HG03457 (cell line): ENCODE measurements at regions not wholly inside any gene's neighbourhood (a gene's known extent, or its start where the extent isn't known, plus 50 kb on each side); places are given as distances from the start of the nearest gene placed in this dataset.
"Not testable (repeated sequence)": the region's sequence is repeated elsewhere in the genome, so short reads cannot be mapped to it uniquely, and the experiment has no call there.

Experiments used
- ATAC-seq: cut with Tn5 transposase; IDR thresholded peaks from one replicate; pipeline ENCODE4 v1.9.1; 2021; ENCODE audit warnings: moderate number of reproducible peaks; ENCODE audit not compliant: unreplicated experiment

DNA sequence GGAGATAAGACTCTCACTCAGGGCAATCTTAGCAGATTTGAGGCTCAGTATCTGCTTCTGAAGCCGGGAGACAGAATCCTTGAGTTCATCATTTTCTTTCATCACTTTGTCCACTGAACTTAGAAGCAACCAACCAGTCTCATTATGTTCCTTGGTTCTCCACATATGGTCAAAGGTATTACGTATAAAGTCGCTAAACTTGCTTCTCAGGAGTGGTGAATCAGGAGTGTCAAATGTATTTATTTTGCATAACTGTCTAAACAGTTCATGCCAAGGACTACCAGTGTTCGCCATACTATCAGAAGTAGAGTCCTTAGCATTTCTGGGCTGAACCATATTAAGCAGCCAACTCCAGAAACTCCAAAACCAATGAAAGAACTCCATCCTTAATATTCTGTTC, 163.0 kb upstream of the ZNF184 start:
- not testable (repeated sequence) for ATAC-seq

DNA sequence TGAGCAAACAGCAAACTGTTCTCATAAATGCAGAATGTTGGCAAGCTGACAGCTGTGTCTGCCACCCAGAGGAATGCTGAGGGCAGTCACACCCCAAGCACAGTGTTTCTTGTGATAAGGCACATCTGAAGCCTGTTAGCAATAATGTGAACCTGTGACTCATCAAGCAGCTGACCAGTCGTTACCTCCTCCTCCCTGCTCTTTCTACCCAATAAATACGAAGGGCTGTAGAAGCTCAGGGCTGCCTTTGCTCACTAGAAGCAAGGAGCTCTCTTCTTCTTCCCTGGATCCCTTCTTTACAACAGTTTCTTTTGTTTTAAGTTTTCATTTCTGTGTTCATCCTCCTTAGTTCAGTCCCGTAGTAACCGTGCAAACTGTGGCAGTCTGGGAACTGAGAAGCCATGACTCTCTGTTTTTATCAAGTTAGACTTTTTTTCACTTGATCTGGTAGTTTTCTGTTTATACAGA, 160.3 kb upstream of the ZNF184 start:
- not testable (repeated sequence) for ATAC-seq

DNA sequence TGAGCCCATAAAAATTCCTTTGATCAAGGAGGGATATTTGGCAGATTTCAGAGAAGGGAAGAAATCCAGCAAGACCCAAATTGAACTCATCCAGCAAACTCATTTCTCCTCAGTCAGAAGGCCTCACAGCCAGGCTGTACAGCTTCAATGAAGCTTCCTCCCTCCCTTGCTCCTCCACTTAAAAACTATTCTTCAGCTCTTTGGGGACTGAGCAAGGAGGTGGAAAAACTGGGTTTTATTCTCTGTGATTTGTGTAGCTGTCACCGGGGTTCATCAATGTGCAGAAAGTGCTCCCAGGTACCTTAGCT, 158.7 kb upstream of the ZNF184 start:
- no peak for ATAC-seq

DNA sequence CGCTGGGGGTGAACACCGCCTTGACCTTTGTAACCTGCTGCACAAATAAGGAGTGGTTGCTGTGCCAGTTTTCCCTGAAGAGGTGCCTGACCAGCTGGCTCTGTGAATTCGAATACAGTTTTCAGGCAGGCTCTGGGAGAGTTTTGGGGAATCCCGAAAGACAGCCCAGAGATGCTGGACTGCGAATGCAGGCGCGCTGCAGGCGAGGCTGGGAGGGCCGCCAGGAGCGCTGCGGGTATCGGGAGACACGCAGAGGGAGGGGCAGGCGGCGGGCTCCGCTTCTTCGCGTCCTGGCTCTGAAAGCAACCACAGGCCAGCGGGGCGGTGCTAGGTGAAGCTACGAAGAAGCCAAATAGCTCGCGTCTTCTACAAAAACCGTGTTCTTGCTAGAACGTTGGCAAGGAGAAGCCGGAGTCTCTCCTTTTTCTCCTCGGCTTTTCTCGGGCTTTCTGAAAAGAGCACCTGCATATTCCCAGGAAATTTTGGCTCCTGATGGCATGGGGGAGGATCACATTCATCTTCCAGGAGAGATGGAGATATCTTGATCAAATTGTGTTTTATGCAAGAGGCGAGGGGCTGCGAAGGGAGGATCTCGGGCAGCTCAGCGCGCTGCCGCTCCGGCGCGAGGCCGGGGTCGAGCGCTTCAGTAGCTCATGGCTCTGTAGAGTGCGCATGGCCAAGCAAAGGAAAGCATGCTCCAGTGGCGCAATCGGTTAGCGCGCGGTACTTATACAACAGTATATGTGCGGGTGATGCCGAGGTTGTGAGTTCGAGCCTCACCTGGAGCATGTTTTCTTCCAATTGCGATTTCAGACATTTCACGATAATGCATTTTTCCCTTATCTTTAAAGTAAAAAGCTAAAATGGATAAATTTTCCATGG, 158.1 kb upstream of the ZNF184 start:
- ATAC-seq = peak; percentile 67

DNA sequence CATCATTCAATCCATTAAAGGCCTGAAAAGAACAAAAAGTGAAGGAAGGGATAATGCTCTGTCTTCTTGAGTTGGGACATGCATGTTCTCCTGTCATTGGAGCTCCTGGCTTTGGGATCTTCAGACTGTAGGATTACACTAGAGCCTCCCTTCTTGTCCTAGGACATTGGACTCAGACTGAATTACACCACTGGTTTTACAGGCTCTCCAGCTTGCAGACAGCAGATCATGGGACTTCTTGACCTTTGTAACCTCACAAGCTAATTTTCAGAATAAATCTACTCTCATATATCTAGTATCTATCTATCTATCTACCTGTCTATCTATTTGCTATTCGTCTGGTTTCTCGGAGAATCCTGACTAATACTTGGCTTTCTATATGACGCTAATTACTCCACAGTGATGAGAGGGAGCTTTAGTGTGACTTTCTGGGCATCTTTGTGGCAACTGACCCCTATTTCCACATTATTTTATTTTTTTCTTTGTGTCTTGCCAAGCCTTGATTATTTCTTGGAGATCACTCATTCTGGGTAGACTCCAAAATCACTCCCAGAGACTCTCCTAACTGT, 151.9 kb upstream of the ZNF184 start:
- ATAC-seq = no peak

DNA sequence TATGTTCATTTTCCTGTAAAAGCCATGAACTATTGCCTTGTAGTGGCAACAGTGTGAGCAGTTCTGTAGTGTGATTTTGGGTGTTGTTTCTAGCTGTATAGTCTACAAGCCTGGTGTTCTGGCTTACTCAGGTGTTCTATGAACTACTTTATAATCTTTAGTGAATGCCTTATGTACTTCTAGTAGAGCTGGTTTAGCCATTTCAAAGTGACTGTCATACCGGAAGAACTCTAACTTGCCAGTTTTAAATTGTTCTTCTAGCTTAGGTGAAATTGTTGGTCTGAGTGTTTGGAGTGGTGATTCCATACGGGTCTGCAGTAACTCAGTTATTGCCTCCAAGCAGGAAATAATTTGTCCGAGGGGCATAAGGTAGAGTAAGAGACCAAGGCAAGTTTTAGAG, 150.2 kb upstream of the ZNF184 start:
- no peak for ATAC-seq

DNA sequence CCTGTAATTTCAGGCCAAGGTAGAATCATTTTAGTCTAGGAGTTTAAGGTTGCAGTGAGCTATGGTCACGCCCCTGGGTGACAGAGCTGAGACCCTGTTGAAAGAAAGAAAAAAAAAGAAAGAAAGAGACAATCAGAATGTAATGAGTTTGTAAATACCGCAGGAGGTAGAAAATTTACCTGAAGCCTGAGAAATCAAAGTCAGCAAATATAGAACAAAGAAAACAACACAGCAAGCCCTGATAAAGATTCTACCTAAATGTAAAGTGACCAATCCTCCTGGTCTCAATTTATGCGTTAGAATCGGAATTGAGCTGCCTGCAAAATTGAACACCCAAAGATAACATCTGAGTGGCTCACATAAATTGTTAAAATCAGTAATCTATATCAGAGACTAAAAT, 146.5 kb upstream of the ZNF184 start:
- ATAC-seq = no peak

DNA sequence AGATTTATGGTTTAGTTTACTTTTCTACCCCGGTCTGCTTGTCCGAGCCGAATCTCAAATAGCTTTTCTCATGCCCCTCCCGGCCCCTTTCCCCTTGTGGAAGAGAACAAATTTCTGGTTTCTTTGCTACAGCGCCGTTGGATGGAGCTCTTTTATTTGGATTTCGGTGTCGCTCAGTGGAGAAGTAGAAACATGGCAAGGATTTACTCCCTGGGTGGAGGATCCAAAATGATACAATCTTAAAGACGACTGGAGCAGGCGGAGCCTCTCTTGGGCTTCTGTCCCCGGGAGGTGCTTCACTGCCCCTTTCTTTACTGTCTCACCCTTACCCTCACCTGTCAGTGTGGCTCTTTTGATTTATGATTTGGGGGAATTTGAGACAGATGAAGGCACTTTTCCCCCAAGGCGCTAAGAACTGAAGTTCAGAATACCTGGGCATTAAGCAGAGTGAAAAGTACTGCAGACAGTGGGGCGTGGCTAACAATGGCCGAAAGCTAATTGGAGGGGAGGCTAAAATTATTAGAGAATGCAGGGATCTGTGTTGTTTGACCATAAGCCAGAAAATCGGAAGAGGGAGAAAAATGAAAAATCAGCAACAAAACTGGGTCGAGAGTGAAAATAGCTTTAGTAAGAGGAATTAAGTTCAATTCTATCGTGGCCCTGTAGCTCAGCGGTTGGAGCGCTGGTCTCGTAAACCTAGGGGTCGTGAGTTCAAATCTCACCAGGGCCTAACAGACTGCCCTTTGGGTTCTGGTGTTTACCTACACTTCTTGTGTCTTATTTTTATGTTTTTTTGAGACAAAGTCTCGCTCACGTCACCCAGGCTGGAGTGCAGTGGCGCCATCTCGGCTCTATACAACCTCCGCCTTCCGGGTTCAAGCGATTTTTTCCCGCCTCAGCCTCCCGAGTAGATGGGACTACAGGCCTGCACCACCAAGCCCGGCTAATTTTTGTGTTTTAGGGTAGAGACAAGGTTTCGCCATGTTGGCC, 145.1 kb upstream of the ZNF184 start:
- ATAC-seq = no peak

DNA sequence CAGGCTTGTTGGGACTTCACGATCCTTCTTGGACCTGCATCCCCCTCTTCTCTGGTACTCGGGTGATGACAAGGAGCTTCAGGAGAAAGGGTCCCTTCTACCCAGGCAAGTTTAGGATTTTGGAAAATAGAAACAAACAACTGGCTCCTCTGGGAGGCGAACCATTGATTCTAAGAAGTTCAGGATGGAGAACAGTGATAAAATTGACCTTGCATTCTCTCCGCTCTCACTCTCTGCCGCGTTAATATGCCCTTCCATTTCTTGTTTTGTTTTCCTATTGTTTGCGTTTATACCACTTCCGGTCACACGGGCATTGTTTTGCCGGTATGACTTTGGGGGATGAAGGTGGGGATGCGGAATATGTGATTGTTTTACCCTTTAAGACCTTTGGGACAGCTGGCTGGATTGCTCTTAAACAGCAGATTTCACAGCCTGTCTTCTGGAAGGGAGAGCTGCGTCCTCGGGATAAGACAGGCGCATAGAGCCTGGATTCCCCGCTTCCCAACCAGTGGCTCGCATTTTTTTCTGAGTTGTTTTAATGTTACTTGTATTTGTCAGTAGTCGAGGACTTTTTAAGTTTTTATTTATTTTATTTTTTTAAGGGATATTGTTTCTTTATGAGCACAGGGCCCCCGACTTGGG, 144.3 kb upstream of the ZNF184 start:
- ATAC-seq = no peak

DNA sequence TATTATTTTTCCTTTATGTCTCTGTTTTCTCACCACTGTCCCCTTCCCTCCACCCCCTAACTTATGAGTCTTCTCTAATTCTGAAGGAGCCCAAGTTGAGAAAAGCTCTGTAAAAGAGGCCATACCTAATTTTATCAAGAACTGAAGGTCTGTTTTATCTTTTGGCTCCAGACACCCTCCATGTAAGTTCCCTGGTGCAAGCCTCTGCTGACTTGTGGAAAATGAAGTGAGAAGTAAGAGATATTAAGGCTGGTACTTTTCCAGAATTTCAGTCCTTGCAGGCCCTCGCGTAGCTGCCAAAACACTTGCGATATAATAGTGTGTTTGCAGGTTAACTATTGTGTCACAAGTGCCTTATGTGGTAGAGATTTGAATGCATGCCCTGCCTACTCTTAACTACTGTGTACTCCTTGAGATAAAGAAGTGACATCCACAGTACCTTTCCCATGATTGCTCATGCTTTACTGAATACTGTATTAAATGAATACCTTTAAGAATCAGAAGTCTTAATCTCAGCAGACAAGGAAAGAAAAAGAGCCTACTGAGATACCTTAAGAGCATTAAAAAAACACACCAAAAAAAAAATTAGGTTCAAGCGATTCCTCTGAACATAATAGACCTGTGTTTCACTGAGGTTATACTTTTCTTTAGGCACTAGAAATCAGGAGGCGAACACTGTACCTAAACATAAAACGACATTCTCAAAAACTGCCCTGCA, 143.6 kb upstream of the ZNF184 start:
- ATAC-seq = no peak

DNA sequence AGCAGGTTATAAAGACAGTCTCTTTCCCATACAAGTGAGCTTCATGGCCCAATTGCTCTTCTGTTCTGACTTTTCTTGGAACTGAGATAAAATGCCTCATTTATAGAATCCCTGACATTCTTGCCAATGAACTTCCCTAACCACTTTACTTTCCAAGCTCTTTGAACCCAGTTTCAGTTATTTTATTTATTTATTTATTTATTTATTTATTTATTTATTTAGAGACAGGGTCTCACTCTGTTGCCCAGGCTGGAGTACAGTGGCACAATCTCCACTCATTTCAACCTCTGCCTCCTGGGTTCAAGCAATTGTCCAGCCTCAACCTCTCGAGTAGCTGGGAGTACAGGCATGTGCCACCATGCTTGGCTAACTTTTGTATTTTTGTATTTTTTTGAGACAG, 138.5 kb upstream of the ZNF184 start:
- ATAC-seq = no peak

DNA sequence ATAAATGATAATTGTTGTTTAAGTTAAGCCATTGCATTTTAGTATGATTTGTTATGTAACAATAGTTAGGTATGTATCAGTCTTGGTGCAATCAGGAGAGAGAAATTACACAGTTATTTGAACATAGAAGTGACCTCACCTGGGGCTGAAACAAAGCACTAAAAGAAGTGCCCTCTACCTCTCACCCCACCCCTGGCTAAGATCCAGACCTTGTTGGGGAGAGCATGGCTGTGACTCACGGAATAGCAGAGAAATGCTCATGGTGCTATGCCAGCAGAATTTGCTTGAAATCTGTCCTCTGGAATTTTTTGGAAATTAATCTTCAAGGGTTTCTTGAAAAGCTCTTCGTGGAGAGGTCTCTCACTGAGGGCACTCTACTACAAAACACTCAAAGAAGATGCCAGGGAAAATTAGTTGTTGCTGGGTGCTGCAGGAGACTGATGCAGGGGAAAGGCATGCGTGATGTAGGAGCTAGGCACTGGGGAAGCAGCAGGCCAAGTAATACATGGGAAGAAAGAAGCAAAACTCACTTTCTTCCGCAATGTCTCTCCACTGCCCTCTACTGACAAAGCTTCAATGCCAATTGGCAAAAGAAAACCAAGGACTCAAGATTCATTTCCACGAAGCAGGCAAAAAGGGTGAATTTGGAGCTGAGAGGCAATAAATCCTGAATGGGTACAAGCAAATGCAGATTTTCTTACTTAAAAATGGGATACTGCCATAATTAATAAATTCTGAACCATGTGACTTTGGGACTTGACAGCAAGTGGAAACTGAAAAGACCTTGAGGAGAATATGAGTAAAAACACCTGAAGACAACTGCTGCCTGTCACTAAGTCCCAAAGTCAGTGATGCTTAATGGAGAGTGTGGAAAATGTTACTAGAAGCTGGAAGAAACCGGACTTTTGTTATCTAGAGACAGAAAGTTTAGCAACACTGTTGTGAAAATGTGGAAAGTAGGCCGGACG, 136.3 kb upstream of the ZNF184 start:
- ATAC-seq = no peak

DNA sequence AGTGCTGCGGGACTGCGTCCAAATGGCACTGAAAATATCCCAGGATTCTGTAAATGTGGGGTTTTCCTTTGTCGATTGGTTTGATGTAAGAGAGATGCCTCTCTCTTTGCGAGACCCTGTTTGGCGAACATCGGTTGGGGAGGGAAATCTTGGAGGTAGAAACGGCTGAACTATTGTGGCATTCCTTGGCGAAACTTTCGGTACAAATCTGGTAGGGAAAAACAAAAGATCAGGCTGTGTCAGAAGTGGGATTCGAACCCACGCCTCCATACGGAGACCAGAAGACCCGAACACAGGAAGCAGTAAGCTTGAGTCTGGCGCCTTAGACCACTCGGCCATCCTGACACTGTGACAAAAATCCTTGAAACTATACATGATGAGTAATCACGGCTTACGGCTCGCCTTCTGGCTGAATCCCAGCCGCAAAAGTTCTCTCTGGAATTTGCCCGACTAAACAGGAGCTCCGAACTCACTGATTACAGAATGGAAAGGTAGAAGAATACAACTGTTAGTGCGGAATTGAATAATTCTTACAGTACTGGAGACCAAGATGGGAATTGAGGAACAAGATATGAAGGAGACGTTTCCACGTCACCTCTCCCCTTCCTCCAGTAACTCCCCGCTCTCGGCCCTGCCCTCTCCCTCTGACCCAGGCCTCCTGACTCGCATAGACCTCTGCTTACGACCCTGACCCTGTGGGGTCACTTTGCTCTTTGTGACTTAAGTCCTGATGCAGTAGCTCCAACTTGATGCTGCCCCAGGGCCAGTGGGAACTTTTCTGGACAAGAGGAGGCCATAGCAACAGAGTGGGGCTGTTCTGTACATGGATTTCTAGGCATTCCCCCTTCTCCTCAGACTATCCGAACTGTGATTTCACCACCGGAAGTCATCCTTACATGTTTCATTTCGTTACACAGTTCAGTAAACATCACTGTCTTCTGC, 132.8 kb upstream of the ZNF184 start:
- no peak for ATAC-seq

DNA sequence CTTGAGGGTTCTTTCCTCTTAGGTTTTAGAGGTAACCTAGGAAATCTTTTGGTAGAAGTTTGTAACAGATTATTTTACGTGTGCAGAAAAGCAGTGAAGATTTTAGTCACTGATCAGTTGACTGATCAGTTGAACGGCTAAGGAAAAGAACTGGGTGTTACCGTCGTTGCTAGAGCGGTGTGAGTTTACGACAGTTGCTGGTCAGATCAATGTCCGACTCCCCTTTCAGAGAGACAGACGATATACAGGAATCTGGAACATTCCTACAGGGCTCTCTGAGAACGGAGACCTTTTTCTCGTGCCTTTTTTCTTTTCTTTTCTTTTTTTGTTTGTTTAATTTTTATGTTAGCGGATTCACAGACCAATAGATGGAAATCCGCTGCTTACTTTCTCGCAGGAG, 132.1 kb upstream of the ZNF184 start:
- no peak for ATAC-seq

DNA sequence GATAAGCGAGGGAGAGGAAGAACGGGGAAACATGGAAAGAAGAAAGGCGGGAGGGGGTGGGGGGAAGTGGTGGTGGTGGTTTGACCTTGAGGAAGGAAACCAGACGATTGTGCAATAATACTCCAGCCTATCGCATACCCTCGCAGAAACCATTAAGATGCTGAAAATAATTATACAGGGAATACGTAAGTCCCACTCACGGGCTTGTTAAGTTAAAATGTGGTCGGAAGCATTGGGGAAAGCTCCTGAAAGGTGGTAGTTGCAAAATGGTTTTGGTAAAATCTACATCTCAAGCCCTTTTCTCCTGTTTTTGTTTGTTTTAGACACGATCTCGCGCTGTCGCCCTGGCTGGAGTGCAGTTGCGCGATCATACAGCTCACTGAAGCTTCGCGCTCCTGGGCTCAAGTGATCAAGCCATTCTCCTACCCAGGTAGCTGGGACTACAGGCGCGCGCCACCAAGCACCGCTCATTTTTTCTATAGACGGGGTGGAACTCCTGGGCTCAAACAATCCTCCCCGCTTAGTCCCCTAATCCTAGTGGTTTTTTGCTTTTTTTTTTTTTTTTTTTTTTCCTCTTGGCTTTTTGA, 128.9 kb upstream of the ZNF184 start:
- no peak for ATAC-seq

DNA sequence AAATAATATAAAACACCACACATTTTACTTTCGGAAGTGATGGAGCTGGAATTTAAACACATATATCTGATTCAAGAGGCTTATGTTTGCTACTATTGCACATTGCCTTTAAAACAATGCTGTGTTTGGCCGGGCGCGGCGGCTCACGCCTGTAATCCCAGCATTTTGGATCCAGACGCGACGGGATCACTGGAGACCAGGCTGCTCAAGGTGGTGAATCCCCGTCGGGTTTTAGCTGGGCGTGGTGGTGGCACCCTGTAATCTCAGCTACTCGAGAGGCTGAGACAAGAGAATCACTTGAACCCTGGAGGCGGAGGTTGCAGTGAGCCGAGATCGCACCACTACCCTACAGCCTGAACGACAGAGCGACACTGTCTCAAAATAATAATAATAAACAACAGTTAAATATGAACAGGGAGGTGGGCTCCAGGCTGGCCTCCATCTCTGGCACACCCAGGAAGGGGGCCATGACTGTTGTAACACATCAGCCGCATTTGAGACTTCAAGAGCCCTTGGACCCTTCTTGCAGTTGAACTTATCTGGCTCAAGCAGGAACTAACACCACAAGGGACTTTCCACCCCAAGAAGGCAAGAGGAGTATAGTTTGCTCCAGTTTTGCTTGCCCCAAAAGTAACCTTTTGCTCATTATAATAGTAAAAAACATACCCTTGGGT, 127.1 kb upstream of the ZNF184 start:
- no peak for ATAC-seq

DNA sequence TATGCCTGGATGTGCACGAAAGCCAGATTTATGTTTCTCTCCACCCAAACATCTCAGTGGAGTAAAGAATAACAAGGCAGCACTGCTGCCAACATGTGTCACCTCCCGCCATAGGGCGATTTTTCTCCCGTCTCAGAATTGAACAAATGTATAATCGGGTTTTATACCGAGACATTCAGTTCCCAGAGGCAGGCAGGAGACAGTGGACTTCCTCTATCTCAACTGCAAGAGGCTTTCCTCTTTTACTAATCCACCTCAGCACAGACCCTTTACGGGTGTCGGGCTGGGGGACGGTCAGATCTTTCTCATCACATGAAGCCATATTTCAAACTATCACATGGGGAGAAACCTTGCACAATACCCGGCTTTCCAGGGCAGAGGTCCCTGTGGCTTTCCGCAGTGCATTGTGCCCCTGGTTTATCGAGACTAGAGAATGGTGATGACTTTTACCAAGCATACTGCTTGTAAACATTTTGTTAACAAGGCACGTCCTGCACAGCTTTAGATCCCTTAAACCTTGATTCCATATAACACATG, 124.2 kb upstream of the ZNF184 start:
- not testable (repeated sequence) for ATAC-seq
